GM19468 (cell line): ENCODE measurements at regions not wholly inside any gene's neighbourhood (a gene's known extent, or its start where the extent isn't known, plus 50 kb on each side); places are given as distances from the start of the nearest gene placed in this dataset.

ENCODE experiments used
- ATAC-seq: cut with Tn5 transposase; IDR thresholded peaks from one replicate; pipeline ENCODE4 v1.9.1; 2021; ENCODE audit warnings: mild to moderate bottlenecking, moderate library complexity, moderate number of reproducible peaks; ENCODE audit not compliant: unreplicated experiment; ENCODE audit errors: extremely low read depth

DNA sequence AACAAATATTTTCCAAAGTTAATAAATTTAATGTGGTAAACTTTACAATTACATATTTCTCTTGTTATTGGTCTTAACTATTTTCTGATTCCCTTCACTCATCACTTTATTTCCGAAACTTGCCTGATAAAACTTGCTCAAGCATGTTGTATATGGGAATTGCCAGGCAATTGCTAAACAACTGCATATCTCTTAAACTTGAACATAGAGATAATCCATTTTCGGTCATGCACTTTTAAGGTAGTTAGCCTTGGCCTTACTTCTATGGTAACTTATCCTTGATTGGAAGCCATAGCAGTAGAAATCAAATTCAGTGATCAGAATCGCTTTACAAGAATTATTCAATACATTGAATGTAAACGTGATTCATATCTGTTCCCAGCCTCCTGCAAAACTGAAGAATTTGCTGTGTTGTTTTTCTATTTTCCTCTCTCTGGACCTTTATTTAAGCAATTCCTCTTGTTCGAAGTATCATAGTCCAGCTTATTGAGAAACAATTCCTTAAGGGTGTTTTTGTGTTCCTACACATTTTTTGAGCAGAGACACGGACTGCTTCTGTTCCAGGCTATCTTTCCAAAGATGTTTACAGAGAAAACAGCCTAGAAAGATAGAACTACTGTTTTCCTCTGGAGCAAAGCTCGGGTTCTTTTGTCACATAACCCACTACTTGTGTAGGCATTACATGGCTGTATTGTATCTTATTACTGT, 674.3 kb downstream of the IRS1 start:
- ATAC-seq, result no peak

DNA sequence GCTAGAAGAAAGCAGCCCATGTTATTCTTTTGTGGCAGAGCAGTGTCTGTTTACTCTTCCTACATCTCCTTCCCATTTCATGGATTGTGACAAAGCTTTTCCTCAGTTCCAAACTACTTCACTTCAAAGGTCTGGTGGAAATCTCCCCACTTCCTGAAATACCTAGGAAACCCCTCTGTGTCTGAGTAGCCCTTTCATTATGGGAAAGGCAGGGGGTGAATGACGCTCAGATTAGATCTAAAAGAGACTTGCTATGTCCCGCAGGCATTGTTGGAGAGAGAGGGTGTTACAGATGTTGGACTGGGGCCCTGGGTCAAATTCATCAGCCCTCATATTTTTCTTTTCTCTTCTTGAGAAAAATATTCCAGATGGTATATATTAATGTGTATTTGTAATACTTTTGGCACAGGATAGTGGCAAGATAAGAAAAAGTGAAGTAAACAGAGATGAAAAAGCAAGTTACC, 675.0 kb downstream of the IRS1 start:
- no peak for ATAC-seq

GRCh38 chr2:226123300-226123699, 676.3 kb downstream of the IRS1 start:
- ATAC-seq, result no peak

DNA sequence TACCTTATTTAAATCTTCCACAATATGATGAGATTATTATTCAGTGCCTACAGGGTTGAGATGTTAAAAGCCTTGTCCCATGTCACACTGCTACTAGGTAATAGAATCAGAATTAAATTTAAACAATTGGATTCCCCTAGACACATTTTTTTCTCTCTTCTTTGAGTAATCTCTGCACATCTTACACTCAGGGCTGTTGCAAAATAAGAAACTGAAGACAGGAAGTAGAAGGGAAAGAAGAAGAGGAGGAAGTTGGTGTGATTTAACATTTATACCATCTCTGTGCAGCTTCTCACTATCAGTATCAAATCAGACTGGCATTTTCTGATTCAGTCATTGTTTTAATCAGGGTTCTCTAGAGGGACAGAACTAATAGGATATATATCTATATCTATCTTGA, 677.6 kb downstream of the IRS1 start:
- no peak for ATAC-seq

DNA sequence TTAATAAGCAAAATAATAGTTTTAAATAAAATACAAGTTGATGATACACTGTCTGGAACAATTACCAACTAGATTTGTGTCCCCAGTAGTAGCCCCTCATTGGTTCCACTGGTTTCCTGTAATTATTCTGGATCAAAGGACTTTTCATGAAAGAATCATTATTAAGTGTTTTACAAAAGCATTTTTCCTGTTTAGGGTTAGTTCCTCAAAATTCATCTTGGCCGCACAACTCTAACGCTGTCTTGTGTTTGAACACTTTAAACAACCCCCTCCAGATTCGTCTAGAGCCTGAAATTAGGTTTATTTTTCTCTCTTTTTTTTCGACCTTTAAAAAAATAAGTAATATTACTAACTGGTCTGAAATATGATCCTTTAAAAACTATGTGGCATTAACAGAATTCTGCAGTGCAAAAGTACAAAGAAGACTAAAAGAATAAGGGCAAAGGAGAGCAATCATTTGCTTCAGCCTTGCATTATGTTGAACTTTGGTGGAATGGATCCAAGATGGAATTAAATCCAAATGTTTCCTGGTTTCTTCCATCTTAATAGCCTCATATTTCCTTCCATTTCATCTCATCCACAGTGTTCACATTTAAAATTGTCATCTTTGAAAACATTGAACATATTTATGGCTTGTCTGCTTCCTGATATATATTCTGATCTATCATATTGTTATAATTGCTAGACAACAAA, 678.4 kb downstream of the IRS1 start:
- ATAC-seq, result no peak

- ATAC-seq, result no peak
Observed at GRCh38 chr2:226118471-226119429, 680.9 kb downstream of the IRS1 start.

- no peak for ATAC-seq
Observed at GRCh38 chr2:226117510-226118065, 682.0 kb downstream of the IRS1 start.

- ATAC-seq, result no peak
Observed at GRCh38 chr2:226116346-226116745, 683.3 kb downstream of the IRS1 start.

GRCh38 chr2:226115832-226116200, 683.8 kb downstream of the IRS1 start:
- ATAC-seq, result no peak

GRCh38 chr2:226115102-226115831, 684.4 kb downstream of the IRS1 start:
- ATAC-seq, result no peak

GRCh38 chr2:226114436-226114835, 685.2 kb downstream of the IRS1 start:
- ATAC-seq, result no peak

DNA sequence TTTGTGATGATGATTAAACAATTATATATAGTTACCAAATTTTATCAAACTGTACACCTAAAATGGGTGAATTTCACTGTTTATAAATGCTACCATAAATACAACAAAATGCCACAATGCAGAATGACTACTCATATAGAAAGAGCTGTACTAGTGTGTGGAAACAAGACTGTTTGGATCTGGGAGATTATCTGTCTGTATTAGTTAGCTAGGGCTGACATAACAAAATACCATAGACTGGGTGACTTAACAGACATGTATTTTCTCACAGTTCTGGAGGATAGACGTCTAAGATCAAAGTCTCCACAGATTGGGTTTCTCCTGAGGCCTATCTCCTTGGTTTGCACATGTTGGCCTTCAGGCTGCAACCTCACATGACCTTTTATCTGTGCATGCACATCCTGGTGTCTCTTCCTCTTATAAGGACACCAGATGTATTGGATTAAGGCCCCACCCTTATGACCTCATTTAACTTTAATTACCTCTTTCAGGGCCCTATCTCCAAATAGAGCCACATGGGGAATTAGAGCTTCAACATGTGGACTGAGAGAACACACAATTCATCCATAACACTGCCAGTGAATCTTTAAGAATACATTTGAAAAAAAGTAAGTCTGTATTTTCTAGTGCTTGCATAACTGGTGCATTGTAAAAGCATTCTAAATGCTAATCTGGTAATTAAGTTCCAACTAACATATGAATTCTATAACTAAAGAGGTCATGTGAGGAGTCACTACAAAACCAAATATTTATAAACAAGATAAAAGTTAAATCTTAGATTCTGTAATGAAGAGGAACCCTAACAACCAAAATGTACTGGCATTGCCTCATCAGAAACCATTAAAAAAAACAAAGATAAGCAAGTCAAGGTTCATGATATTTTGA, 699.6 kb downstream of the NYAP2 start:
- ATAC-seq, result no peak

- ATAC-seq, result no peak
Observed at GRCh38 chr2:226095058-226095457, 695.5 kb downstream of the NYAP2 start.

- no peak for ATAC-seq
Observed at GRCh38 chr2:226093364-226093763, 693.9 kb downstream of the NYAP2 start.

GRCh38 chr2:226088366-226088674, 688.8 kb downstream of the NYAP2 start:
- no peak for ATAC-seq

GRCh38 chr2:226087505-226088365, 688.2 kb downstream of the NYAP2 start:
- no peak for ATAC-seq

DNA sequence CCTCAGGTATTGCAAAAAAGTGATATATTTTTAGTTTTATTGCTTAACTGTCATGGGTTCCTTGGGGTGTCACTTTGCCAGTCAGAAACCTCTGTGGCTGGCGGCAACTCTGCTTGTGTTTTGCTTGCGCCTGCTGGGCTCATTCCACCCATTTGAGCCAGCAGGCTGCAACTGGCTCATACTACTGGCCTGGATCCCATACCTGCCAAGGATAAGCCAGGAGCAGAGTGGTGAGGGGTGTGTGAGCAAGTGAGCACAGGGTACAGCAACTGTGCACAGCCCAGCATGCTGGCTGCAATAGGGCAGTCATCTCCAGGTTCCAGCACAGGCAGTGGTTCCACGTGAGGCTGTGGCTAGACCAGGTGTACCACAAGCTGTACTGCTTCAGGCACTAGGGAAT, 687.5 kb downstream of the NYAP2 start:
- ATAC-seq, result no peak

DNA sequence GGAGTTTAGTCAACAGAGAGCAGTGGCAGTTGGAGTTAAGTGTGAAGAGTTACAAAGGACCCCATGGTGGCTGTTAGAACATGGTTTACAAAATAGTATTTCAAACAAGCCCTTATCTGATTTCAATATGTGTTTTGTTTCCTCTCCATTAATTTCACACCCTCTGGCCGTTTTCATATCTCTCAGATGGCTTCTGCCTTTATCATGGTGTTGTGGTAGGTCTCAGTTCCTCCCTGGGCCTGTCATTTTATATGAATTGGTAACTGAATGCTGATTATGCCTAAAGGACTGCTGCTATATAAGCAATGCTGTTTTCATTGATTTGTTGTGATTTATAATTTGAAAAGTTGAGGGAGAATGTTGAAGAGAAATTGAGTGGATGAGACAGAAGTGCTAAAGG, 686.7 kb downstream of the NYAP2 start:
- ATAC-seq, result no peak
